Activated CD4-positive, alpha-beta T cell treated with anti-CD3 and anti-CD28 coated beads, Interleukin-10, Interleukin-2, amounts not matched to agents 100 ng/mL and 50 ng/mL, durations not matched to agents 16 hours and 8 hours (primary cell): ENCODE measurements at regions not wholly inside any gene's neighbourhood (a gene's known extent, or its start where the extent isn't known, plus 50 kb on each side); places are given as distances from the start of the nearest gene placed in this dataset.

Experiments
- DNase-seq: peaks from one replicate; pipeline ENCODE4 v3.0.0-alpha.2; 2020

- DNase-seq: peak; percentile 6
These were observed 152.0 kb upstream of the PEX5L start for GRCh38 chr3:180188512-180189309.

GRCh38 chr3:180189310-180189648 lies 152.5 kb upstream of the PEX5L start:
- no peak for DNase-seq

DNA sequence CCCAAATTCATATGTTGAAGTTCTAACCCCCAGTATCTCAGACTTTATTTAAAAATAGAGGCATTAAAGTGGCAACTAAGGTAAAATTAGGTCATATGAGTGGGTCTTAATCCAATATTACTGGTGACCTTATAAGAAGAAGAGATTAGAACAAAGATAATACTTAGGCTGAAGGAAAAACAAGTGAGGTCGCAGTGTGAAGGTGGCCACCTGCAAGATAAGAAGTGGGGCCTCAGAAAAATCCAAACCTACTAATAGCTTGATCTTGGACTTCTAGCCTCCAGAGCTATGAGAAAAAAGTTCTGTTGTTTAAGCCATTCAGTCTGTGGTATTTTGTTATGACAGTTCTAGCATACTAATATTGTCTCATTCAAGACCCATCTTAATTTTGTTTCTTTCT lies 159.9 kb upstream of the PEX5L start:
- DNase-seq: no peak

- DNase-seq: no peak
These were observed 162.8 kb upstream of the PEX5L start for GRCh38 chr3:180199417-180199995.

DNA sequence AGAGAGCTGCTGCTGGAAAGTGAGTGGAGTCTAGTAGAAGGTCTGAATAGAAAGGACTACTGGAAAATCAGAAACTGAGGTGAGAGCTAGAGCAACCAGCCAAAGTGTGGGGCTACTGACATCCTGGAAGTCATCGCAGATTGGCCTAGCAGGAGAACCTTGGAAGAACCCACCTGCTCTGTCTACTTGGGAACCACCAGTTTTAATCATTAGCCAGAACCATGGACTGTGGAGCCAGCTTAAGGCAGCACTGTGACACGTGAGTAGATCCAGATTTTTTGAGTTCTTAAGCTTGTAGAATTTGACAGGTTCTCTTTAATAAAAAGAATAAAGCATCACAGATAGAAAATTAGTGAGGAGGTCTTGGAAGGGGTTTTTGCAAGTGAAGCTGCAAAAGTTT lies 179.1 kb upstream of the PEX5L start:
- no peak for DNase-seq

DNA sequence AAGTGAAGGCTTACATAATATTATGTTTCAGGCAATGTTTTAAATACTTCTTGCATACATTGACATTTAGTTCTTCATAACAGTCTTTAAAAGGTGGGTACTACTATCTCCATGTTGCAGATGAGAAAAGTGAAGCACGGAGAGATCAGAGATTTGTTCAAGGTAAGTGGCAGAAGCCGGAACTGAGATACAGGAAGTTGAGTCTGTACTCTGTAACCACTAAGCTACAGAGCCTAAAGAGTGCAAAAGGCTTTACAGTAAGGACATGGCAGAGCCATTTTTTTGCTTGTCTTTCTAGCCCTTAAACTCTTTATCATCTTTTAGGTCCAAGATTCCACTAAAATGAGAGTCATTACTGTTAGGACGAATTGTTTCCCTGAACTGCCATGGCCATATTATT lies 186.5 kb upstream of the PEX5L start:
- no peak for DNase-seq

GRCh38 chr3:180229113-180229512 lies 192.4 kb upstream of the PEX5L start:
- no peak for DNase-seq

DNA sequence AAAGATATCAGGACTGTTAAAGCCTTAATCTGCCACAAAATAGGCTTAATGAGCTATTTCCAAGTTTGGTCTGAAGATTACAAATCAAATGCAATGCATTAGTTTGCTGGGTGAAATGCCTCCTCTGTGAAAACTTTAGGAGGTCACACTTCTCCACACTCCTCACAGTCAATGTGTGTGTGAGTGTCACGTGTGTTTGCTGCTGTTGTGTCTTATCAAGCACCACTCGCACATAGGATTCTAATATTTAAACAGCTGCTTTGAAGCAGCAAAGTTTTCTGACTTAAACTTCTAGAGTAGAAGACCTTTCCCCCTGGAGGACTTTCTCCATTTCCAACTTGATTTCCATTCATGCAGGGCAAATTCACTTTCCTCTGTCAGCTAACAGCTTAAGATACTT lies 203.2 kb upstream of the PEX5L start:
- no peak for DNase-seq

DNA sequence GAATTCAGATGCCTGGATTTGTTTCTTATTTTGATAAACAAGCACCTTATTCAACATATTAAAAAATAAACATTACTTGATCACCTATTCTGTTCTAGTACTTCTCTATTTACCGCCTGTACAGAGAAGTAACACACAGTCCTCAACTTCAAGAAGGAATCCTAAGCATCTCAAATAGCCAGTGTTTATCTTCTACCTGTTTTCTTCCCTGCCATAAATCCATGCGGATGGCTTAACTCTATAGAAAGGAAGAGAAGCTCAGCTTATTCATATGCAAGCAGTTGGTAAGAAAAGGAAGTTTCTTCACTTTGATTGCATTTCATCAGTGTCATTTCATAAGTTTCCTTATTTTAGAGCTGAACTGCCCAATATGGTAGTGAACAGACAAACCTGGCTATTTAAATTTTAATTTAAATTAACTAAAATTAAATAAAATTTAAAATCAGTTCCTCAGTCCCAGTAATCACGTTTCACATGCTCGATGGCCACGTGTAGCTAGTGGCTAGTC lies 210.0 kb upstream of the PEX5L start:
- DNase-seq: no peak

GRCh38 chr3:180250172-180250571 lies 213.4 kb upstream of the PEX5L start:
- DNase-seq: no peak

GRCh38 chr3:180252683-180253082 lies 215.9 kb upstream of the PEX5L start:
- no peak for DNase-seq

DNA sequence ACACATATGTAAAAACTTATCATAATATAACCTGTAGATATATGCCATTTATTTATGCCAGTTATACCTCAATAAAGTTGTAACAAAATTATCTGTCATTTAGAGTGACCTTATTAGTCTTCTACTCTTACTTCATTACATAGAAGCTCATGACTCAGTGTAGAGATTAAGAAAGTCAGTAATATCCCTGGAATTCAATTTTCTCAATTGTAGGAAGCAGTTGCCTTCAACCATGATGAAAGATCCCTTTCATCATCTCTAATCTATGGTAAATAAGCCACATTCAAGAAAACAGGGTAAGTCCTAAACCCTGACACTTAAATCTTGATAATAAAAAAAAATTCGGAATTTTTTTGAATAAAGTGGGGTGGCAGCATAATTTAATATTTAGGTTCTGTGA lies 216.5 kb upstream of the PEX5L start:
- DNase-seq: no peak

GRCh38 chr3:180264479-180264878 lies 227.7 kb upstream of the PEX5L start:
- DNase-seq: no peak

DNA sequence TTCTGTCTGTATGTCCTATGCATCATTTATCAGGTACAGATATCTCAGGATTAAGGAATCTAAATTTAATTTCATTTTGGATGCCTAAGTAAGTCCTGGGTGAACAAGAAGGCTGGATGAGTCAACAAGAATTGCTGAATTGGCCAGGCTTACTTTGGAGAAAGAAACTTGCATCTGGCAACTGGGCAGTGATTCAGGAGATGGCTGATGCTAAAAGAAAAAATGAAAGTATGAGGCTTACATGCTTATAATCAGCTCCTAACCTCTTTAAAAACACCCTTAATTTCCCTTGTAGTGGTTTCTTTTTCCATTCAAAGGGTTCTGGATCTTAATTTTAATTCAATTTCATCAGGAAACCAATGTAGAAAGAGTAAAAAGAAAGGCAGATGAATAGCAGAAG lies 228.8 kb upstream of the PEX5L start:
- DNase-seq: no peak

- DNase-seq: peak; percentile 29
These were observed 230.6 kb upstream of the PEX5L start for GRCh38 chr3:180267202-180267843.

DNA sequence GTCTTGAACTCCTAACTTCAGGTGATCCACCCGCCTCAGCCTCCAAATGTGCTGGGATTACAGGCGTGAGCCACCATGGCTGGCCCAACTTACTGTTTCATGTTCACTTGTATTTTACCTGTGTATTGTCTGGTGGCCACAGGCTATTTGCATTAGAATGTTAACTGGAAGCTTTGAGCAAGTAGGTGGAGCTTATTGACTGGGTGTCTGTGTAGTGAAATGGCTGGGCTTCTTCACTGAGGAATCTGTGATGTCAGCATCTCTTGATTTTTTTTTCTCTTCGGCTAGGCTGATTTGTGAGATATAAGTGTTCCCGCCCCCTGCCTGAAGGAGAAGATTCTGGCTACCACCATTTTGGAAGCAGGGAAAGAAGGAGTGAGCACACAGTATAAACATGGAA lies 237.8 kb upstream of the PEX5L start:
- no peak for DNase-seq

DNA sequence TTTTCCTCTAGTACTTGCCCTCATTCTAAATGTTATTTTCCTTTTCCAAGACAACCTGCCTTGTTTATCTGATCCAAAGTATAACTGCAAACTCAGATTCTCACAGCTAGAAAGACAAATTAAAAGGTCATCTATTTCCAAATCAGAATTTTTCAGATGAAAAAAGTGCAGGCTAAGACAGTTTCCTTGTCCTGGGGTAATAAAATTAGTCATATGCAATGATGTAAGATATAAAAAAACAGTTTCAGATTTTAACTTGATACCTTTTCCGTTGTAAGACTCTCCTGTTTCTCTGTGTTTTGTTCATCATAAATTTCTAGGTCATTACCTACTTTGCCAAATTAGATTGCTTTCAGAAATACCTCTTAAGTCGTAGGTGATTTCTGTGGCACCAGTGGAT lies 238.4 kb upstream of the PEX5L start:
- no peak for DNase-seq

DNA sequence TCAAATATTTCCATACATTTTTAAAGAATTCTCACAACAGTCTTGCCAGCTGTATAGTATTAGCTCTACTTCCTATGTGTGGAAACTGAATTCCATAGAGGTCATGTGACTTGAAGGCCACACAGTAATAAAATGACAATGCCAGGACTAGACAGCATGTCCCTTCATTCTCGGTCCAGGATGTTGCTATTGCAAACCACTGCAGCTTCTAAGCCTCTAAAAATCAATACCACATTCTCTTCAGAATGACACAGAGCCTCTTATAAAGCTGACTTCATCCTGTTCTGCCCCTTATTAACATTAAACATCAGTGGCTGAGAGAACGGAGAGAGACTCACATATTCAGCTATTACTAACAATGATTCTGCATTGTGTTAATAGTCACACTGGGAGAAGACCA lies 240.3 kb upstream of the PEX5L start:
- no peak for DNase-seq

DNA sequence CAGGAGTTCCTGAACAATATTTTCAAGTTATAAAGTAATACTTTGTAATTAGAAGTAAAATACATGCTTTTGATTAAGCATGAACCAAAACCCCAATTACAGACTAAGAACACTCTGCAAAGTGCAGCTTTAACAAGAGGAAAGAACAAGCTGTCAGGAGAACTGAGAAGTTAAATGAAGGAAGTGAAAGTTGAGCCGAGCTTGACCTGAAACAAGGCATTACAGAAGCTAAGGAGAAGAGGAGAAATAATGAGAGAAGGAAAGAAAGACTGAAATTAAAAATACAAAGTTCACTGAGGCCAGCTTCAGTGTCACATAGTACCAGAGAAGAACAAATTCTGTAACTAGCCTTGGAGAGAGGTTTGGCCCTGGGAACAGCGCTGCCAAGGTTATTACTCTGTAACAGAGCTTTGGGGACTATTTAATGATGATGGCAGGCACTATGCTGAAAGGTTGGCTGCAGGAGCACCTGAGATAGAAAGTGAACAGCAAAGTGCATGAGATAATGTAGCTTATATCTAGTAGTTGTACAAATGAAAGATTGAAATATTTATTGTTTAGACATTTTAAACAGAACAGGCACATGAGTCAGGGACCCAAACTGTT lies 241.9 kb upstream of the PEX5L start:
- no peak for DNase-seq

DNA sequence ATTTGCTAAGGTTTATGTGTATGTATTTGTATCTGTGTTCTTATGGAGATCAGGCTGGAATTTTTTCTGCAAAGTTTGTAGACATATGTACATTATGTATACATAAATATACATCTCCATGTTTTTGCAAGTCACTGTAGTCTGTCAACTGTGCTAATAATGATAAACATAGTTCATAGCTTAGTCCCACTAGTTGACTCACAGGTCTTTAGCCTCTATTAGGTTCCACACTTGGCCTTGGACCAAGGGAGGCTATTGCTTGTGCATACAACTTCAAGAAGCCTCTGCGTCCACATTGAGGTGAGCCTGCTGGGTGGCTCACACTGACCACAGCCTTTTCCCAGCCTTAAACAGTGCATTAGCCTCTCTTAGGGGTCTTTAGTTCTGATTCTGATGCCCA lies 243.8 kb upstream of the PEX5L start:
- no peak for DNase-seq

- DNase-seq: no peak
These were observed 245.6 kb upstream of the PEX5L start for GRCh38 chr3:180282386-180282785.

- DNase-seq: no peak
These were observed 246.5 kb upstream of the PEX5L start for GRCh38 chr3:180283251-180283650.

- DNase-seq: no peak
These were observed 247.8 kb upstream of the PEX5L start for GRCh38 chr3:180284331-180285110.
